GM21390 (cell line): ENCODE measurements at regions not wholly inside any gene's neighbourhood (a gene's known extent, or its start where the extent isn't known, plus 50 kb on each side); places are given as distances from the start of the nearest gene placed in this dataset.

ENCODE experiments used
- ATAC-seq: cut with Tn5 transposase; IDR thresholded peaks from one replicate; pipeline ENCODE4 v1.9.1; 2021; ENCODE audit not compliant: unreplicated experiment

- ATAC-seq = no peak
These were observed 326.9 kb downstream of the PDHA2 start for GRCh38 chr4:96166806-96167205.

GRCh38 chr4:96170198-96170597, 330.3 kb downstream of the PDHA2 start:
- no peak for ATAC-seq

GRCh38 chr4:96173756-96174155, 333.9 kb downstream of the PDHA2 start:
- no peak for ATAC-seq

GRCh38 chr4:96175871-96176270, 336.0 kb downstream of the PDHA2 start:
- ATAC-seq = no peak

GRCh38 chr4:96183611-96184010, 343.7 kb downstream of the PDHA2 start:
- ATAC-seq = no peak

- ATAC-seq = no peak
These were observed 346.7 kb downstream of the PDHA2 start for GRCh38 chr4:96186593-96186992.

GRCh38 chr4:96189761-96190160, 349.9 kb downstream of the PDHA2 start:
- ATAC-seq = no peak

GRCh38 chr4:96193061-96193460, 353.2 kb downstream of the PDHA2 start:
- no peak for ATAC-seq

GRCh38 chr4:96194993-96195392, 355.1 kb downstream of the PDHA2 start:
- no peak for ATAC-seq

- ATAC-seq = no peak
These were observed 365.4 kb downstream of the PDHA2 start for GRCh38 chr4:96205143-96205936.

- no peak for ATAC-seq
These were observed 387.6 kb downstream of the PDHA2 start for GRCh38 chr4:96227515-96227914.

- no peak for ATAC-seq
These were observed 388.6 kb downstream of the PDHA2 start for GRCh38 chr4:96228463-96228862.

GRCh38 chr4:96240041-96240440, 400.1 kb downstream of the PDHA2 start:
- ATAC-seq = no peak

GRCh38 chr4:96241819-96242218, 401.9 kb downstream of the PDHA2 start:
- no peak for ATAC-seq

- ATAC-seq = no peak
These were observed 407.2 kb downstream of the PDHA2 start for GRCh38 chr4:96247096-96247495.

GRCh38 chr4:96248225-96248624, 408.3 kb downstream of the PDHA2 start:
- no peak for ATAC-seq

GRCh38 chr4:96260064-96260682, 420.3 kb downstream of the PDHA2 start:
- ATAC-seq = no peak

- no peak for ATAC-seq
These were observed 422.2 kb downstream of the PDHA2 start for GRCh38 chr4:96262057-96262456.

GRCh38 chr4:96263291-96263690, 423.4 kb downstream of the PDHA2 start:
- ATAC-seq = no peak

- no peak for ATAC-seq
These were observed 425.1 kb downstream of the PDHA2 start for GRCh38 chr4:96264941-96265463.

GRCh38 chr4:96293806-96294205, 453.9 kb downstream of the PDHA2 start:
- ATAC-seq = no peak

GRCh38 chr4:96295143-96295741, 455.3 kb downstream of the PDHA2 start:
- ATAC-seq = no peak
